H1 (cell line): ENCODE measurements at regions not wholly inside any gene's neighbourhood (a gene's known extent, or its start where the extent isn't known, plus 50 kb on each side); places are given as distances from the start of the nearest gene placed in this dataset.

ENCODE experiments used
- CEBPB ChIP-seq: IDR thresholded peaks from 2 replicates; pipeline ENCODE4 v1.6.1; 2012; ENCODE audit warnings: low read depth, low read length
- HDAC2 ChIP-seq, 2 experiments: fragments of 300-600 bp in 1 of 2; sonication (generic) in 1 of 2; IDR thresholded peaks; 2 replicates each; pipeline ENCODE4 v1.6.1; 2011 to 2012; ENCODE audit warnings: low read depth in 2 of 2, low read length in 2 of 2, mild to moderate bottlenecking in 2 of 2, moderate library complexity in 2 of 2, borderline replicate concordance in 1 of 2, inconsistent platforms in 1 of 2
- JUND ChIP-seq: IDR thresholded peaks from 2 replicates; pipeline ENCODE4 v1.6.1; 2011; ENCODE audit warnings: mild to moderate bottlenecking, improper control_type of control experiment, low read length
- KDM5A ChIP-seq: fragments of 200-600 bp; IDR thresholded peaks from 2 replicates; pipeline ENCODE4 v1.7.1; 2012; ENCODE audit warnings: mild to moderate bottlenecking, low read length, inconsistent platforms, mixed read lengths
- POLR2A ChIP-seq, 2 experiments: IDR thresholded peaks; 1 replicate in 1 of 2; 2 replicates in 1 of 2; pipeline ENCODE4 v1.6.1; 2011; ENCODE audit warnings: low read depth in 2 of 2, low read length in 2 of 2, mild to moderate bottlenecking in 2 of 2; ENCODE audit errors: control extremely low read depth in 1 of 2
- SUZ12 ChIP-seq: fragments of 200-600 bp; sonication (generic); IDR thresholded peaks from 2 replicates; pipeline ENCODE4 v1.6.1; 2012; ENCODE audit warnings: mild to moderate bottlenecking, inconsistent platforms, low read length, moderate library complexity, mixed read lengths
- TAF1 ChIP-seq: IDR thresholded peaks from 2 replicates; pipeline ENCODE4 v1.6.1; 2011; ENCODE audit warnings: mild to moderate bottlenecking, low read depth, low read length
- TF ChIP-seq, protein P1 (sequence below), 3 experiments: IDR thresholded peaks; 1 replicate in 2 of 3; 2 replicates in 1 of 3; pipeline versions ENCODE4 v1.5.1 to v1.6.1; 2011; ENCODE audit warnings: low read length in 3 of 3, mild to moderate bottlenecking in 3 of 3, inconsistent platforms in 2 of 3, low read depth in 1 of 3, moderate library complexity in 1 of 3; ENCODE audit not compliant: insufficient read depth in 1 of 3; ENCODE audit errors: control extremely low read depth in 1 of 3

GRCh38 chr12:46896680-46897079 lies 70.9 kb upstream of the SLC38A4 start:
- TF ChIP-seq, protein P1, sequence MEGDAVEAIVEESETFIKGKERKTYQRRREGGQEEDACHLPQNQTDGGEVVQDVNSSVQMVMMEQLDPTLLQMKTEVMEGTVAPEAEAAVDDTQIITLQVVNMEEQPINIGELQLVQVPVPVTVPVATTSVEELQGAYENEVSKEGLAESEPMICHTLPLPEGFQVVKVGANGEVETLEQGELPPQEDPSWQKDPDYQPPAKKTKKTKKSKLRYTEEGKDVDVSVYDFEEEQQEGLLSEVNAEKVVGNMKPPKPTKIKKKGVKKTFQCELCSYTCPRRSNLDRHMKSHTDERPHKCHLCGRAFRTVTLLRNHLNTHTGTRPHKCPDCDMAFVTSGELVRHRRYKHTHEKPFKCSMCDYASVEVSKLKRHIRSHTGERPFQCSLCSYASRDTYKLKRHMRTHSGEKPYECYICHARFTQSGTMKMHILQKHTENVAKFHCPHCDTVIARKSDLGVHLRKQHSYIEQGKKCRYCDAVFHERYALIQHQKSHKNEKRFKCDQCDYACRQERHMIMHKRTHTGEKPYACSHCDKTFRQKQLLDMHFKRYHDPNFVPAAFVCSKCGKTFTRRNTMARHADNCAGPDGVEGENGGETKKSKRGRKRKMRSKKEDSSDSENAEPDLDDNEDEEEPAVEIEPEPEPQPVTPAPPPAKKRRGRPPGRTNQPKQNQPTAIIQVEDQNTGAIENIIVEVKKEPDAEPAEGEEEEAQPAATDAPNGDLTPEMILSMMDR (IDR thresholded peaks at IDR 0.05; ENCODE audit: control extremely low read depth in 1 of 3, insufficient read depth in 1 of 3, low read depth in 1 of 3, low read length in 3 of 3) = no peak
- no peak for TF ChIP-seq HDAC2 (IDR thresholded peaks at IDR 0.05; ENCODE audit: borderline replicate concordance in 1 of 2, low read depth in 2 of 2, low read length in 2 of 2)
- no peak for TF ChIP-seq SUZ12
- no peak for TF ChIP-seq CEBPB
- no peak for TF ChIP-seq JUND
- no peak for TF ChIP-seq POLR2A (IDR thresholded peaks at IDR 0.05; ENCODE audit: control extremely low read depth in 1 of 2, low read depth in 2 of 2, low read length in 2 of 2)
- TF ChIP-seq KDM5A = no peak
- no peak for TF ChIP-seq TAF1
